GM18907 (cell line): ENCODE measurements at regions not wholly inside any gene's neighbourhood (a gene's known extent, or its start where the extent isn't known, plus 50 kb on each side); places are given as distances from the start of the nearest gene placed in this dataset.
"Not testable (repeated sequence)": the region's sequence is repeated elsewhere in the genome, so short reads cannot be mapped to it uniquely, and the experiment has no call there.

ENCODE experiments used
- ATAC-seq: cut with Tn5 transposase; IDR thresholded peaks from one replicate; pipeline ENCODE4 v1.9.1; 2021; ENCODE audit warnings: mild to moderate bottlenecking, moderate library complexity; ENCODE audit not compliant: unreplicated experiment

DNA sequence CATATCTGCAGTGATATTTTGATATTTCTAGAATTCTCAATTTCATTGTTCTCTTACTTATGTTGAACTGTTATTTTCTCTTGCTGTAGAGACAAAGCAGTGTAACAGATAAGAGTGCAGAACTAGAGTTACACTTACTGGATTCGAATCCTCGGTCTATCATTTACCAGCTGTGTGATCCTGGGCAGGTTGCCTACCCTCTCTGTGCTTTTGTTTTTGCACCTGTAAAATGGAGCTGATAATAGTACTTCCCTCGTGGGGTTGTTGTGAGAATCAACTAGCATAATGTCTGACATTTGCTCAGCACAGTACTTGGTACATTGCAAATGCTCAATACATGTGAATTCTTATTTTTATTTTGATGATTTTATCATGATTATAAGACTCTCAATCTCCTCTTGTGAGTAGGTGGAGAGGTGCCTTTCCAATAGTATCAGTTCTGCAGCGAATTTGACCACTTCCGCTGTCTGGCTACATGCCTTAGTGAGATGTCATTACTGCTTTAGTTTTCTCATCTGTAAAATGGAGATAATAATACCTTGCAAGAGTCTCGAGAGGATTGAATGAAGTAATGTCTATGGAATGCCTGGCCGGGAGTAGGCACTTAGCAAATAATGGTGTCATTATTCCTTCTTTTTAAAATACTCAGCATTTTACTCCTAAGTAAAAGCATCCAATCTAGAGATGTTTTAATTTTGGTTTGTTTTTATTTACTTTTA is 312.2 kb upstream of the MAF start:
- no peak for ATAC-seq

DNA sequence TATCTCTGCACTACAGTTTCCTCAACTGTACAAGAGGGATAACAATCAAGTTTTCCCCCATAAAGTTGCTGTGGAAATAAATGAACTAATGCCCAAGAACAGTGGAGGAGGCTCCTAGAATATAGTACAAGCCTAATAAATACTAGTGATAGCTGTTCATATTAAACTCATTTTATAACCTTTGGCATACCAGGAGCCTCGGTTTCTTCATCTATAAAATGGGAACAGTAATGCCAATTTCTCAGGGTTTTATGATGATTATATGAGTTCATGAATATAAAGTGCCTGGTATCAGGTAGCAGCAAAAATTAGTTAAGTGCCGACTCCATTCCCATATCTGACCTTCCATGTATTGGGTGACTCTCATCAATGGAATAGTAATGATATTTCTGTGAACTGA is 311.1 kb upstream of the MAF start:
- ATAC-seq, result no peak

DNA sequence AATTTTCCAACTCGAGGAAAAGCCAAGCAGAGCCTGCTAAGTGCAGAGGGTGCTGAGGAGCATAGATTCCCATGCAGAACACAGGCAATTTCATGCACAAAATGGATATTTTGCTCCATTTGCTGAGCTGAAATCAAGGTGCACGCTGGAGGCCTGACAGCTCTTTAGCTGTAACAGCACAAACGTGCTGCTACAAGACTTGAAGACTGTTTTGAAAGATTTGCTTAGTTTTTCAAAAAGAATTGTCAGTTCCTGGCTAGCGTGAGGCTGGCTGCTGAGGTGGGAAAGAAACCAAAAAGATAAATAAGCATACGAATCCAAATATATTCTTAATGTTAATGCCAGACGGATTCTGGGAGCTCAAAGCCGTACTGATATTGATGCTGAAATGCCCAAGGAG is 309.0 kb upstream of the MAF start:
- no peak for ATAC-seq

DNA sequence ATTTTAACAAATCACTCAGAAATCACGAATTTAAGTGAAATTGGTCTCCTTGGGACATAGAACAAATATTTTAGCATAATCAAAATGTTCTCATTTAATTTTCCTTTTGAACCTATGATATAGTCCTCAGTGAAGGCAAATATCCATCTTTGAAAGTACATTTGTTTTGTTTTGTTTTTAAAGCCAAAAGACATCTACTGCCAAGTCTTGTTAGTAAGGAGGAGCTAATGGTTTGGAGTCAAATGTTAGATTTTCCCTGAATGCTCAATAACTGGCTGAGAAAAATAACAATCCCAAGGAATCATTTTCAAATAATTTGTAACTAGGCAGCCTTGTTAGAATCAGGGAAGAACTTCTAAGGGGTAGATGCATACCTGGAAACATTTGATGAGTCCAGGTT is 302.9 kb upstream of the MAF start:
- ATAC-seq, result no peak

DNA sequence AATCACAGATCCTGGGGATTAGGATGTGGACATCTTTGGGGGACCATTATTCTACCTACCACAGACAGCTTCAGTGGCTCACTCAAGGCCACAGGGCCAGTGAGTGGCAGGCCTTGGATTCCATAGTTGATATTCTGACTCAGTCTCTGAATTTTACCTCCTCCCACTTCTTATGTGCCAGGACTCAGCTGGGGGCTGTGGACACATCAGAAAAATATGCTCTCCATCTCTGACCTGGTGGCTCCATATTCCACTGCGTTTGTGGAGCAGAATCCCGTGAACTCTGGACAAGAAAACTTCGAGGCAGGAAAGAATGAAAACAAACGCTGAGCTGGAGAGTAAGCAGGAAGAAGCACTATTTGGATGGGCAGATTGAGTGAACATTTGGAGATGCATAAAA is 301.8 kb upstream of the MAF start:
- ATAC-seq, result no peak

DNA sequence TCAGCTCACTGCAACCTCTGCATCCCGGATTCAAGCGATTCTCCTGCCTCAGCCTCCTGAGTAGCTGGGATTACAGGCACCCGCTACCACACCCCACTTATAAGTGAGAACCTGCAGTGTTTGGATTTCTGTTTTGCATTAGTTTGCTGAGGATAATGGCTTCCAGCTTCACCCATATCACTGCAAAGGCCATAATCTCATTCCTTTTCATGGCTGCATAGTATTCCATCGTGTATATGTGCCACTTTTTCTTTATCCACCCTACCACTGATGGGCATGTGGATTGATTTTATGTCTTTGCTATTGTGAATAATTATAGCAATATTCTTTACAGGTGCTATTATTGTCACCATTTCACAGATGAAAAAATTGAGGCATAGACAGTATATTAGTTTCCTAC is 301.0 kb upstream of the MAF start:
- ATAC-seq, result no peak

DNA sequence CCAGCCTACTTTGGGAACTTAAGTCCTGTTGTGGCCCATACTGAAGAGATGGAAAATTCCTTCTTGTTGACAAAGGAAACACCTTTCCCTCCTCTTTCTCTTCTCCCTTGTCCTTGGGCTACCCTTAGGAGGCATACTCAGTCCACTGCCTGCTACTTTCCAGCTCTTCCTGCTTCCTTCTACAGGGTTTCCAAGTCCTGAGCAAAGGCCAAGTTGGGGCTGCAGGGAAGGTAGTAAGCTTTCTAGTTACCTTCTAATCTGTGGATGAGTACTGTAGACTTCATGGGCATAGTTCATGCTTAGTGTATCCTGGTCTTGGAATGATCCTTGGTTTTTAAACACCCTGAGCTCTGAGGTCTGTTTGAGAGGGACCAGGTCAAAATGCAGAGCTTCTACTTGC is 299.2 kb upstream of the MAF start:
- no peak for ATAC-seq

DNA sequence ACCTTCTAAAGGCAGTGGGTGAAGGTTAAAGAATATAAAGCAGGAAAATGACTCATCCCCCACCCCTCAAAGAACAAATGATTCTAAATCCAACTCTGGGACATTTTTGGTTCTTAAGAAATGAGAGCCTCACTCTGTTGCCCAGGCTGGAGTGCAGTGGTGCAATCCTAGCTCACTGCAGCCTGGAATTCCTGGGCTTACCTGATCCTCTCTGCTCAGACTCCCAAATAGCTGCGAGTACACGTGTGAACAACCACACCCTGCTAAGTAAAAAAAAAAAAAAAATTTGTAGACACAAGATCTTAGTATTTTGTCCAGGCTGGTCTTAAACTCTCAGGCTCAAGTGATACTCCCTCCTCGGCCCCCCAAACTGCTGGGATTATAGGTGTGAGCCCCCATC is 298.8 kb upstream of the MAF start:
- no peak for ATAC-seq

DNA sequence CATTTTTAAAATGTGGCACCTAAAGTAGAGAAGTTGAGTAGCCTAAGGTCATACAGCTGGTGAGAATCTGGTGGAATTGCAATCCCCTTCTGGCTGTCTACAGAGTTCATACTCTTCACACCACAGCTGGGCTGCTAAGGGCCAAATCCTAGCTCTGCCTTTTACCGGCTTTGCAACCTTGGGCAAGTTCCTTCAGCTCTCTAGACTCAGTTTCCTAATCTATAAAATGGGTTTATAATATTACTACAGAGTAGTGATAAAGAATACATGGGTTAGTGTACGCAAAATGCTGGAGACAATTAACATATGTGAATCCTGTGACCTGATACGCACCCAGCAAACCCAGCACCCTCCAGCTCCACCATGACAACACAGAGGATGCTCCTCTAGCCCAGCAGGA is 298.2 kb upstream of the MAF start:
- no peak for ATAC-seq

DNA sequence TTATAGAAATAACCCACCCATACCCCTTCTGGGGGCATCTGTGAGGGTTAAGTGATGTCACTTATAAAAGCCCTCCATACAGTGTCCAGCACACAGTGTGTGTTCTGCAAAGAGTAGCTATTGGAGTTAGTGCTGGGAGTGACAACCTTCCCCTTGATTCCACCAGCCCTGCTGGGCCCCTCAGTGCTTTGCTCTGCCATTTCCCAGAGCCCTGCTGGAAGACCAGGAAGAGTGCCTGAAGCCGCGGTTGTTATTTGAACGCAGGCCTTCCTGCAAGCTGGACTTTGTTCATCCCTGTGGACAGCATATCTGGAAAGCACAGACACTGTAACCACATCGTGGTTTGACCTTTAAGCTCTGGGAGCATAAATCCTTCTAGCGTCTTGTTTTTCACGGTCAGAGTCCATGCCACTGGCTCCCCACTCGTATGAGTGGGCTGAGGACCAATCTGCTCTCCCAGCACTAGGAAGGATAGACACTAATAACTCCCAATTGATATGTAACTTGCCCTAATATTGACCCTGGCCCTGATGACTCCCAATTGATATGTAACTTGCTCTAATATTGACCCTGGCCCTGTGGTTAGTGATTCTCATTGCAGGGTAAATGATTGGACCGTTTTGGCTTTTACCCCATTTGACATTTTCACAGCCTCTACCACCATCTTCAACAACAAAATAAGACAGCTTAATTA is 297.1 kb upstream of the MAF start:
- ATAC-seq, result no peak

DNA sequence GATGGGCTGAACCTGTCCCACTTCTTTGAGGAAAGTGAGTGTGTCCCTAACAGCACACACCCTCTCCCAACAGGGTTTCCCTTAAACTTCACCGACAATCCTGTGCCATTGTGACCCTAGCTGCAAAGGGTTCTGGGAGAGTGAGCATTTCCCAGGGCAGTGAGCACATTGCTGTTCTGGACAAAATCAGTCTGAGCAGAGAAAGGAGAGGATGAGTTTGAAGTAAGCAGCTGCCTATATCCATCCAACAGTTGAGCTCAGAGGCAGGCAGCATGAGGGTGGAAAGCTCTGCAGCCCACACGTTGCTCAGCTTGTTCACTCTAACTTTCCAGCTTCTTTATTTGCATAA is 296.5 kb upstream of the MAF start:
- ATAC-seq, result no peak

DNA sequence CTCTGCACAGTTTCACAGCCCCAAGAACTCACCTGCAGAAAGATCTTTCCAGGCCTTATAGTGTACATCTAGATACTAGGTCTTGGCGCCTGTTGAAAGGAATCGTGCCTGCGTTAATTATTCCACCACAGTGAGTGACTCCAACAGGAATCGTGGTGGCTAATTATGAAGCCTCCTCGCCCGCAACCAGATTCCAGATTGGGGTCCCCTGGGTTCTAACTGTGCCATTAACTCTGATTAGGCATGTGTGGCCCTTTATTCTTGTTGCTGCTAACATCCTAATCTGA is 295.3 kb upstream of the MAF start:
- no peak for ATAC-seq

DNA sequence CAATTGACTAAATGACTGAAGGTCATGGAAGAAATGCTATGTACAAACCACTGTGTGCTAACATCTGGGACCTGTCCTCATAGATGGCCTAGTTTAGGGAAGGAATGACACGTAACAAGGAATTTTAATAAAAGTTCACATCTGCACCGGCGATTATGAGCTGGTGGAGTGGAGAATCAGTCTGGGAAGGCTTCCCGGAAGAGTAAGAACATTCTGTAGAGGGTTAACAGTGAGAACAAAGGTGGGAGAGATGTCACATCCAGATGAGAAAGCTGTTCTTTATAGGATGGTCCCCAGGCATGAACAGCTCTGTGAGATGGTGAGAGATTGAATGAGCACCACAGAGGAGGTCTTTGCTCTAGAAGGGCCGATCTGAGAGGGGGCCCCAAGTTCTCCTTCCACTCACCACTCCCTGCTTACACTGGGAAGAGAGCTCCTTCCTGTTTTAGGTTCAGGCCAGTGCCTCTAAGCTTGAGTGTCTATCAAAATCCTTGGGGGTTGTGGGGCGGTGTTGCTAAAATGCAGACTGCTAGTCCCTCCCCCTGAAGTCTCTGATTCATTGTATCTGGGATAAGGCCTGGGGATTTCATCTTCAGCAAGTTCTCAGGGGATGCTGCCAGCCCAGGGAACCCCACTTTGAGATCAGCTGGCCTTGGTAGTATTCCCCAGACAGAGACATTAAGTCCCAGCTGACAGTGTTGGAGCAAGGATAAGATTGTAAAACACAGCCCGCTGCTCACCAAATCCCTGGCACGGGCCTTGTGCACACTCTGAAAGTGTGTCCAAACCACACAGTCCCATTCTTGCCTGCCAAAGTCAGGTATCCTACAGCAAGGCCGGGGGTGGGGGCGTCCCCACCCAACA is 294.7 kb upstream of the MAF start:
- no peak for ATAC-seq

DNA sequence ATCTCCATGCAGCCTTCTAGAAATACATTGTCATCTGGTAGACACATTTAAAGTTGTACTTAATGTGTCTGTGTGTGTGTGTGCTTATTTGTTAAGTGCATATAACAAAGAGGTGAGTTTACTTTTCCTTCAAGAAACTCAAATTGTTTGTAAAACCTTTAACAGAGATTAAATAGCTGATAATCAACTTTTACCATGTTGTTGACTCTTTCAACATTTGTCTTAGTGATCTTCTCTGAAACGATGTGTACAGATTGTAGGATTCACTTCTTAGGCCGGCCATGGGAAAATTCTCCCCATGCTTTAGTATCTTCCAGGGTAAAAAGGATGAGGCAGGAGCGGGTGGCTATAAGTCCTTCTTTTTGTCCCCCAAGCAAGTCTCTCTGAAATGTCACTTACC is 292.9 kb upstream of the MAF start:
- ATAC-seq, result no peak

DNA sequence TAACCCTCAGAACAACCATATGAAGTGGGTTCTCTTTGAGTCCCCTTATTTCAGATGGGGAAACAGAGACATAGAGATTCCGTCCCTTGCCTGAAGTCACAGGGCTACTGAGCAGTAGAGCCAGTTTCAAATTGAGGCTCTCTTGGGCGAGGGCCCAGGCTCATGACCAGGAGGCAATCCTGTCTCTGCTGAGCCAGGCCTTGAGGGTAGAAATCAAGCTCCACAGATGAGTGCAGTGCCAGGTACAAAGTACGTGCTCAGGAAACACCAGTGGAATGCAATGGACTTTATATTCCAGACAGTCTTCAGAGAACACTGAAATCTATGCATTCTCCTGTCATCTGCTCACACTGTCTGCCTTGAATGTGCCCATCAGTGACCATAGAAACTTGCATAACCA is 291.7 kb upstream of the MAF start:
- ATAC-seq, result no peak

DNA sequence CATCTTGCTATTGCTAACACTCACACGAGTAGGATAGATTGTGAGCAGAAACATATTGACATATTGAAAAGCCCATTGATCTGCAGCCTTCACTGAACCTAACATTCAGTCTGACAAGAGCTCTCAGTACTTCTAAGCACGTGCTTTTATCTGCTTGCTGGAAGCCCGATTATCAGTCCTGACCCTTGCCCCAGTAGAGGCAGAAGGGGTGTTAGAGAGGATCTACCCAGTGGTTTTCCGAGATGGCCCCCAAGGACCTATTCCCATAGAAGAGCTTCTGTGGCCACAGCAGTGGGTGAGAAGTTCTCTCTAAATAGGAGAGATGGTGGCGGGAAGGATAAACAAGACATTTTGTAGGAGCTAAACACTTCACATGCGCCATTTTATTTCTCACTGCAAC is 290.9 kb upstream of the MAF start:
- no peak for ATAC-seq

DNA sequence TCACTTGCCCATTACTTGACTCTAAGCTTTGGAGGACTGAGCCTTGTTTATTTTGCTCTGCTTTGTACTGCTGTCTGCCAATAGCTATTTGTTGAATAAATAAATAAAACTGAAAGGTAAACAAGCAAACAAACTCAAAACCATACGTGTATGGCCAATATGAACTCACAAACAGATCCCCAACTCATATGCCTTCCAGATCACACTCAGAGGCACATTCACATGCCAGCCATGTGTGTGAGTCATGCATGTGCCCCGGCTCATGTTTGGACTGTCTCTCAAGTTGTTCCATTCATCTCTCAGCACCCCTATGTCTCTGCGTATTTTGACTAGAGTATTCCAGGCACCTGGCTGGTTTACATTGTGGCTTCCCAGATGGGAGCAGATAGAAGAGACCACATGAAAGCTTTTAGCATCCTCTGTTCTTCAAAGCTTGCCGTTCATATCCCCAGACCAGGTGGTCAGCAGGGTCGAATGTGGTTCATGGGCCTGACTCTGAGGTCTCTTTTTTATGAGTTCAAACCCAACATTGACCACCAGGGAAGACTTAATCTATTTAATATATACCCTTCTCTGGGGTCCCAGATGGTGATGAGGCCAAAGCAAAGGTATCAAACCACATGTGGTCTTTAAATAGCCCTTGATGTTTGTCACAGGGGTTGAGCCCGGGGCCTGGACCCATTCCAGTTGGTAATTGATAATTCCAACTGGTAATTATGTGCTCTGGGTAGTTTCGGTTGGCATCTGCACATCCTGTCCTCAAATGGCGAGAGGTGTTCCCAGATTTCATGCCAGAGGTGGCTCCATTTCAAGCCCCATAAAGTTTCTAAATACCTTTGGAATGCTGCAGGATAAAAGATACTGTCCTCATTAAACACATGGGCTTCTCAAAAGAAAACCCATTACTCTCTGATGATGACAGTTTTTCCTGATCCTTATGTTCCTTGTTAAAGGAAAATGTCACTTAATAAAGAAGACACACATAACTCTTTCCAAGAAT is 287.3 kb upstream of the MAF start:
- ATAC-seq, result no peak

DNA sequence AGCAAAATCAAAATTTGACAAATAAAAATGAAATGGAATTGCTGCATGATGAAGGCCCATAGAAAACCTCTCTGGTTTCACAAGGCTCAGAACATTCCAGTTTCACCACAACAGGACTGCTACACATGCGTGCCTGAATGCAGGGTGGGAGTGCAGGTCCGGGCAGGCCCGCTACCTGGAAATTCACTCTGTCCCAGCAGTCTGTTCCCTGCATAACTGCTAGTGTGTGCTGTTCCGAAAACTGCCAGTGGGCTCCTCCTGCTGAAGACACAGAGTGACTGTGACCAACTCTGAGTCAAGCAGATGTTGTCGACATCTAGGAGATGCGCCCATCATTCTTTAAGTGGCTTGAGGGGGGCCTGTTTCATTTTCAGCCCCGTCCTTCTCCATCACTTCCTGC is 284.8 kb upstream of the MAF start:
- no peak for ATAC-seq

DNA sequence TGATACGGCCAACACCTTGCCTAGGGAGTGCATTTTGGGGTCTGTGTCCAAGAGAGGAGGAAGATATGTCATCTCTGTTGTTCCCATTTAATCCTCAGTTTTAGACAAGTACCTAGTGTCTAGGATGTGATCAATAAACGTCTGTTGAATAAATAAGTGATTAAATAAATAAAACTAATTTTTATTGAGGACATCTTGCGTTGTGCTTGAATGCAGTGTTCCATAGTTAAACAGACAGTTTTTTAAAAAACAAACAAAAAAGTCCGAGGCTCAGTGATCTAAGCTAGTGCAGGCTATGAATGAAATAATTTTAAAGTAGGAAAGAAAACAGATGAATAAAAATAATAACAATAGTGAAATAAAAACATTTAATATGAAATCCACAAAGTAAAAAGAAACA is 283.0 kb upstream of the MAF start:
- no peak for ATAC-seq

DNA sequence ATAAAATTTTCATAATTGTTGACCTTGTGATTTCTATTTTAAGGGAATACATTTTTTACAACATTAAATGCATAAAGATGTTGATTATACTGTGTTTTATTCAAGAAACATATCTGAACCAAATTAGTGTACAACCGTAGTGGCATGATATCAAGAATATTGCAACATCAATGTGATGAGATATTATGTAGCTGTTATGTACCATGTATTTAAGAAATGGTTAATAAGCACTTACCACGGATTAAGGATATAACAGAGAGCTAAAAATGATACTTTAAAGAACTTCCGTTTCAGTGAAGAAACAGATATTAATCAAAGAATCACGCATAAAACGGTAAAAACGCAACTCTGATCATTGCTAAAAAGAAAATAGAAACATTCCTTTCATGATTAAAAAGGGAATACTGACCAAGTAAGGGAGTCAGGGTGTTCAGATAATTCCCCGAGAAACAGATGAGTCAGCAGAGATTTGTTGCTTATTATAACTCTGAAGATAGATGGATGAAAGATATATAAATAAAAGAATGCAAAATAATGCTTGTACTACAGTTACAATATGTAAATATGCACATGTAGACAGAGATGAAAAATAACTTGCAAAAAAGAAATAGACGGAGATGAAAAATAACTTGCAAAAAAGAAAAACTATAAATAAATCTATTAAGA is 281.9 kb upstream of the MAF start:
- no peak for ATAC-seq

DNA sequence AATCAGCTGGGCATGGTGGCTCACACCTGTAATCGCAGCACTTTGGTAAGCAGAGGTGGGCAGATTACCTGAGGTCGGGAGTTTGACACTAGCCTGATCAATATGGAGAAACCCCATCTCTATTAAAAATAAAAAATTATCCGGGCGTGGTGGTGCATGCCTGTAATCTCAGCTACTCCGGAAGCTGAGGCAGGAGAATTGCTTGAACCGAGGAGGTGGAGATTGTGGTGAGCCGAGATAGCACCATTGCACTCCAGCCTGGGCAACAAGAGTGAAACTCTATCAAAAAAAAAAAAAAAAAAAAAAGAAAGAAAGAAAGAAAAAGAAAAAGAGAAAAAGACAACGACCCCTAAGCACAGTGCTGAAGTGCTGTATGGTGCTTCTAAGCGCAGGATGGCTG is 280.6 kb upstream of the MAF start:
- ATAC-seq, result not testable (repeated sequence)
